H1 (cell line): ENCODE measurements at regions not wholly inside any gene's neighbourhood (a gene's known extent, or its start where the extent isn't known, plus 50 kb on each side); places are given as distances from the start of the nearest gene placed in this dataset.

Experiments
- CHD7 ChIP-seq: fragments of 300-600 bp; sonication (generic); IDR thresholded peaks from 2 replicates; pipeline ENCODE4 v1.7.1; 2012; ENCODE audit warnings: low read length, moderate library complexity, mild to moderate bottlenecking, inconsistent platforms; ENCODE audit not compliant: insufficient replicate concordance
- PHF8 ChIP-seq: fragments of 200-600 bp; sonication (generic); conservative IDR thresholded peaks from 2 replicates; pipeline ENCODE4 v1.7.1; 2012; ENCODE audit warnings: low read depth, mild to moderate bottlenecking, inconsistent platforms, low read length, moderate library complexity
- TCF12 ChIP-seq: IDR thresholded peaks from 2 replicates; pipeline ENCODE4 v1.6.1; 2011; ENCODE audit warnings: low read depth, mild to moderate bottlenecking, low read length

GRCh38 chr1:234884701-234885100, 243.9 kb downstream of the TOMM20 start (continued):
- TF ChIP-seq CHD7 = no peak
- no peak for TF ChIP-seq TCF12
- no peak for TF ChIP-seq PHF8
